ENCODE measurements at regions not wholly inside any gene's neighbourhood (a gene's known extent, or its start where the extent isn't known, plus 50 kb on each side); places are given as distances from the start of the nearest gene placed in this dataset.

DNA sequence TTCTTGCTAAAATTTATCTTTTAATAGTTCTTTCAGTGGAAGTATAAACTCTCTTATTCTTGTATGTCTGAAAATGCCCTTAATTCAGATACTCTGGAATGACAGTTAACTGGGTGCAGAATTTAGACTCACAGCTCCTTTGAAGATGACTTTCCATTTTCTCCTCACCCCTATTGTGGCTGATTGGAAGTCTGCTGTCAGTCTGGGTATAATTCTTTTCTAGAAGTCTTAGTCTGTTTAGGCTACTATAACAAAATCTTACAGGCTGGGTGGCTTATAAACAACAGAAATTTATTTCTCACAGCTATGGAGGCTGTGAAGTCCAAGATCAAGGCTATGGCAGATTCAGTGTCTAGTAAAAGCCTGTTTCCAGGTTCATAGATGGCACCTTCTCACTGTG is 145.2 kb upstream of the GDF10 start:
- Histone ChIP-seq H4K20me1 (ENCODE audit: control insufficient read depth, extremely low read depth, insufficient read depth, low read length) (no peaks in the 10 kb centered on the region), H3K4me3 (ENCODE audit: control insufficient read depth in 2 of 3, extremely low read depth in 1 of 3, insufficient read depth in 2 of 3, low read depth in 1 of 3, low read length in 3 of 3) (no peak overlapping the region), H3K36me3 (ENCODE audit: control insufficient read depth in 2 of 2, extremely low read depth in 1 of 2, insufficient read depth in 2 of 2, low read length in 2 of 2) (no peaks in the 10 kb centered on the region), H3K4me2 (ENCODE audit: control insufficient read depth, extremely low read depth, insufficient read depth, low read depth, low read length) (no peak overlapping the region), H3K79me2 (ENCODE audit: control insufficient read depth, insufficient read depth, low read length) (no peaks in the 10 kb centered on the region), H2AFZ (ENCODE audit: control insufficient read depth, low read length) (no peak overlapping the region), H3K9me3 (ENCODE audit: control insufficient read depth, low read depth, low read length) (peaks cover 3% of the 10 kb centered on the region), H3K9me1 (ENCODE audit: control insufficient read depth, extremely low read depth, insufficient read depth, low read length) (no peaks in the 10 kb centered on the region), H3K4me1 (ENCODE audit: control insufficient read depth, extremely low read depth, insufficient read depth, low read length) (peaks cover 7% of the 10 kb centered on the region), H3K27ac (ENCODE audit: control insufficient read depth, insufficient read depth, low read length) (no peak overlapping the region), H3K9ac (ENCODE audit: control insufficient read depth, extremely low read depth, insufficient read depth, low read length) (no peak overlapping the region), H3K27me3 (ENCODE audit: control insufficient read depth, extremely low read depth, insufficient read depth, low read length) (no peaks in the 10 kb centered on the region)
- no peak for FAIRE-seq
- no peak for TF ChIP-seq EZH2 (IDR thresholded peaks at IDR 0.05; ENCODE audit: low read length)
- TF ChIP-seq, protein P1, sequence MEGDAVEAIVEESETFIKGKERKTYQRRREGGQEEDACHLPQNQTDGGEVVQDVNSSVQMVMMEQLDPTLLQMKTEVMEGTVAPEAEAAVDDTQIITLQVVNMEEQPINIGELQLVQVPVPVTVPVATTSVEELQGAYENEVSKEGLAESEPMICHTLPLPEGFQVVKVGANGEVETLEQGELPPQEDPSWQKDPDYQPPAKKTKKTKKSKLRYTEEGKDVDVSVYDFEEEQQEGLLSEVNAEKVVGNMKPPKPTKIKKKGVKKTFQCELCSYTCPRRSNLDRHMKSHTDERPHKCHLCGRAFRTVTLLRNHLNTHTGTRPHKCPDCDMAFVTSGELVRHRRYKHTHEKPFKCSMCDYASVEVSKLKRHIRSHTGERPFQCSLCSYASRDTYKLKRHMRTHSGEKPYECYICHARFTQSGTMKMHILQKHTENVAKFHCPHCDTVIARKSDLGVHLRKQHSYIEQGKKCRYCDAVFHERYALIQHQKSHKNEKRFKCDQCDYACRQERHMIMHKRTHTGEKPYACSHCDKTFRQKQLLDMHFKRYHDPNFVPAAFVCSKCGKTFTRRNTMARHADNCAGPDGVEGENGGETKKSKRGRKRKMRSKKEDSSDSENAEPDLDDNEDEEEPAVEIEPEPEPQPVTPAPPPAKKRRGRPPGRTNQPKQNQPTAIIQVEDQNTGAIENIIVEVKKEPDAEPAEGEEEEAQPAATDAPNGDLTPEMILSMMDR (optimal IDR thresholded peaks at IDR 0.05 in 1 of 3, IDR thresholded peaks at IDR 0.05 in 1 of 3, conservative IDR thresholded peaks at IDR 0.05 in 1 of 3; ENCODE audit: extremely low read depth in 1 of 3, insufficient read depth in 2 of 3, low read length in 3 of 3): no peak
- dilution Hi-C loops (cut with MboI; ENCODE audit: extremely low pct_ligation_motif_present, low sequenced_read_pairs): no loop called here
- no peak for DNase-seq (ENCODE audit: low read depth, low spot score)

DNA sequence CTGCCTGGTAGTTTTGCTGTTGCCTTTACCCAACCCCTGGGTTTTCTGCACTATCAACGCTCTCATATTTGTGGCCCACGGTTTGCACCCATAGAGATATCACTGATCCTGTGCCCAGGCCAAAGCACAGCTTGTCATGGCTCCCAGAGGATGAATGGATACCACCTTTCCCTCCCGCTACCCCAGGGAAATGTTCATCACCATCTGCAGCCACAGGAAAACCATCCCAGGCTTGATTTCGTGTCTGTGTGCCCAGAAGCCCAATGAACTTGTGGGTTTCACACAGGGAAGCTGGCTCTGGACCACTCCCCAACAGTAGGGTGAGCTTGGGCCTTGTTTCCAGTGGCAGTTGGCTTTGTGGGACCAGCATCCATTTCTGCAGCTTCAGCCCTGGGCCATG is 143.1 kb upstream of the GDF10 start:
- Histone ChIP-seq H3K36me3 (ENCODE audit: control insufficient read depth in 2 of 2, extremely low read depth in 1 of 2, insufficient read depth in 2 of 2, low read length in 2 of 2) (no peaks in the 10 kb centered on the region), H4K20me1 (ENCODE audit: control insufficient read depth, extremely low read depth, insufficient read depth, low read length) (no peaks in the 10 kb centered on the region), H2AFZ (ENCODE audit: control insufficient read depth, low read length) (no peak overlapping the region), H3K9me3 (ENCODE audit: control insufficient read depth, low read depth, low read length) (peaks cover 3% of the 10 kb centered on the region), H3K4me3 (ENCODE audit: control insufficient read depth in 2 of 3, extremely low read depth in 1 of 3, insufficient read depth in 2 of 3, low read depth in 1 of 3, low read length in 3 of 3) (no peak overlapping the region), H3K9ac (ENCODE audit: control insufficient read depth, extremely low read depth, insufficient read depth, low read length) (no peak overlapping the region), H3K4me1 (ENCODE audit: control insufficient read depth, extremely low read depth, insufficient read depth, low read length) (peaks cover 7% of the 10 kb centered on the region), H3K9me1 (ENCODE audit: control insufficient read depth, extremely low read depth, insufficient read depth, low read length) (no peaks in the 10 kb centered on the region), H3K4me2 (ENCODE audit: control insufficient read depth, extremely low read depth, insufficient read depth, low read depth, low read length) (no peak overlapping the region), H3K27ac (ENCODE audit: control insufficient read depth, insufficient read depth, low read length) (no peak overlapping the region), H3K79me2 (ENCODE audit: control insufficient read depth, insufficient read depth, low read length) (no peaks in the 10 kb centered on the region), H3K27me3 (ENCODE audit: control insufficient read depth, extremely low read depth, insufficient read depth, low read length) (no peaks in the 10 kb centered on the region)
- no peak for FAIRE-seq
- dilution Hi-C loops (cut with MboI; ENCODE audit: extremely low pct_ligation_motif_present, low sequenced_read_pairs): no loop called here
- no peak for DNase-seq (ENCODE audit: low read depth, low spot score)
- TF ChIP-seq, protein P1 (optimal IDR thresholded peaks at IDR 0.05 in 1 of 3, IDR thresholded peaks at IDR 0.05 in 1 of 3, conservative IDR thresholded peaks at IDR 0.05 in 1 of 3; ENCODE audit: extremely low read depth in 1 of 3, insufficient read depth in 2 of 3, low read length in 3 of 3): no peak
- no peak for TF ChIP-seq EZH2 (IDR thresholded peaks at IDR 0.05; ENCODE audit: low read length)
